Middle frontal gyrus (tissue), 1 donor: ENCODE measurements at regions not wholly inside any gene's neighbourhood (a gene's known extent, or its start where the extent isn't known, plus 50 kb on each side); places are given as distances from the start of the nearest gene placed in this dataset.
"Not testable (repeated sequence)": the region's sequence is repeated elsewhere in the genome, so short reads cannot be mapped to it uniquely, and the experiment has no call there.

Experiments used
- DNase-seq: peaks from one replicate; pipeline ENCODE4 v3.0.0-alpha.2; 2015; ENCODE audit warnings: low spot score; ENCODE audit errors: extremely low spot score

- no peak for DNase-seq
Observed at GRCh38 chr5:87661784-87662566, 249.2 kb upstream of the CCNH start.

- no peak for DNase-seq
Observed at GRCh38 chr5:87653242-87653641, 240.5 kb upstream of the CCNH start.

GRCh38 chr5:87650284-87650683 is 237.6 kb upstream of the CCNH start:
- DNase-seq = no peak

GRCh38 chr5:87649455-87649854 is 236.7 kb upstream of the CCNH start:
- no peak for DNase-seq

- no peak for DNase-seq
Observed at GRCh38 chr5:87645224-87645623, 232.5 kb upstream of the CCNH start.

GRCh38 chr5:87640902-87641301 is 228.2 kb upstream of the CCNH start:
- no peak for DNase-seq

GRCh38 chr5:87627363-87627762 is 214.6 kb upstream of the CCNH start:
- DNase-seq = no peak

- no peak for DNase-seq
Observed at GRCh38 chr5:87608385-87608784, 195.7 kb upstream of the CCNH start.

- no peak for DNase-seq
Observed at GRCh38 chr5:87605663-87606062, 192.9 kb upstream of the CCNH start.

- DNase-seq = no peak
Observed at GRCh38 chr5:87599778-87600177, 187.0 kb upstream of the CCNH start.

- no peak for DNase-seq
Observed at GRCh38 chr5:87598460-87598859, 185.7 kb upstream of the CCNH start.

GRCh38 chr5:87594566-87594965 is 181.8 kb upstream of the CCNH start:
- no peak for DNase-seq

GRCh38 chr5:87589587-87589986 is 176.9 kb upstream of the CCNH start:
- no peak for DNase-seq

- no peak for DNase-seq
Observed at GRCh38 chr5:87588316-87588715, 175.6 kb upstream of the CCNH start.

GRCh38 chr5:87583704-87584103 is 171.0 kb upstream of the CCNH start:
- DNase-seq = not testable (repeated sequence)

- no peak for DNase-seq
Observed at GRCh38 chr5:87582149-87582548, 169.4 kb upstream of the CCNH start.

GRCh38 chr5:87581661-87582060 is 168.9 kb upstream of the CCNH start:
- no peak for DNase-seq

- no peak for DNase-seq
Observed at GRCh38 chr5:87579678-87580077, 166.9 kb upstream of the CCNH start.

GRCh38 chr5:87576867-87577266 is 164.1 kb upstream of the CCNH start:
- no peak for DNase-seq

GRCh38 chr5:87576306-87576705 is 163.6 kb upstream of the CCNH start:
- not testable (repeated sequence) for DNase-seq

- no peak for DNase-seq
Observed at GRCh38 chr5:87574106-87574505, 161.4 kb upstream of the CCNH start.

GRCh38 chr5:87572611-87573010 is 159.9 kb upstream of the CCNH start:
- DNase-seq = no peak

- DNase-seq = no peak
Observed at GRCh38 chr5:87572090-87572489, 159.4 kb upstream of the CCNH start.

GRCh38 chr5:87570366-87570765 is 157.6 kb upstream of the CCNH start:
- DNase-seq = no peak
